GM18861 (cell line): ENCODE measurements at regions not wholly inside any gene's neighbourhood (a gene's known extent, or its start where the extent isn't known, plus 50 kb on each side); places are given as distances from the start of the nearest gene placed in this dataset.
A peak's percentile ranks its signal among the peaks of the same experiment; 100 is the strongest.

Experiments used
- ATAC-seq: cut with Tn5 transposase; IDR thresholded peaks from one replicate; pipeline ENCODE4 v1.9.1; 2021; ENCODE audit not compliant: unreplicated experiment

DNA sequence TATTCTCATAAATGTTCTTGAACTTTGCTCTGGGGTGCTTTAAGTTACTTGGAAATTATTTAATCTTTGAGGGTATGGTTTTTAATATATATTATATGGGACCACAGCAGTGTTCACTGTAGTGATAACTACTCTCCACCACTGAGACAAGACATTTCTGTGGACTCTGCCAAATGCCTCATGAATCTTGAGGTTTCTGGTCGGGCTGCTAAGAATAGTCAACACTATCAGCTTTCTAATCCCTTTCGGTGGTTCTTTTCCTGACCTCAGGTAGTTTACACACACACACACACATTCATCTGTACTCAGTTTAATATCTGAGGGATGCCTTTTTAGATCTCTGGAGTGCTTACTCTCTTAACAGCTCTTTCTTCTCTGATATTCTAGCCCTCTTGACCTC, 500.7 kb downstream of the MAFB start:
- ATAC-seq: no peak

DNA sequence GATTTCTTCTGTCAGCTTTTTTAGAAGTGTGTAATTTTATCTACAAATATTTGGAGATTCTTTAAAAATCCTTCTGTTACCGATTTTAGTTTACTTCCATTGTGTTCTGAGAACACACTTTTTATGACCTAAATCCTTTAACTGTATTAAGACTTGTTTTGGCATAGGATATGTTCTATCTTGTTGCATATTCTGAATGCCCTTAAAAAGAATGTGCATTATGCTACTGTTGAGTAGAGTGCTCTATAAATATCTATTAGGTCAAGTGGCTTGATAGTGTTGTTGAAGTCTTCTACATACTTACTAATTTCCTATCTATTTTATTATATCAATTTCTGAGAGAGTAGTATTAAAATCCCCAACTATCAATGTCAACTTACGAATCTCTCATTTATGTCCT, 502.2 kb downstream of the MAFB start:
- no peak for ATAC-seq

DNA sequence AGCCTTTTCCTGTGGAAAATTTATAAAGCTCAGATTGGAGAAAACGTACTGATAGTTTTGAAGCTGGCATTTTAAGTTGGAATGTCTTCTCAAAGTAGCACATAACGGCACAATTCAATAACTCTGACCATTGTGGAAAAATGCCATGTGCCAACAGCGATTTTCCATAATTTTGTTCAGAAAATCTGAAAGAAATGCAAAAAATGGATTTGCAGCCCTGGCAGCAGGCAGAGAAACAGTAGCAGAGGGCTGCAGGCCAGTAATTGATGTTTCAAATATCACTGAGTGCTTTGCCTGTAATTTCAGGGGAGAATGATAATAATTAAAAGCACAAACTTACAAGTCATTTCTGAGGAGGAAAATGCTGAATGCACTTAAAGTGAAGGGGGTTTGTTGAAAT, 507.4 kb downstream of the MAFB start:
- no peak for ATAC-seq

DNA sequence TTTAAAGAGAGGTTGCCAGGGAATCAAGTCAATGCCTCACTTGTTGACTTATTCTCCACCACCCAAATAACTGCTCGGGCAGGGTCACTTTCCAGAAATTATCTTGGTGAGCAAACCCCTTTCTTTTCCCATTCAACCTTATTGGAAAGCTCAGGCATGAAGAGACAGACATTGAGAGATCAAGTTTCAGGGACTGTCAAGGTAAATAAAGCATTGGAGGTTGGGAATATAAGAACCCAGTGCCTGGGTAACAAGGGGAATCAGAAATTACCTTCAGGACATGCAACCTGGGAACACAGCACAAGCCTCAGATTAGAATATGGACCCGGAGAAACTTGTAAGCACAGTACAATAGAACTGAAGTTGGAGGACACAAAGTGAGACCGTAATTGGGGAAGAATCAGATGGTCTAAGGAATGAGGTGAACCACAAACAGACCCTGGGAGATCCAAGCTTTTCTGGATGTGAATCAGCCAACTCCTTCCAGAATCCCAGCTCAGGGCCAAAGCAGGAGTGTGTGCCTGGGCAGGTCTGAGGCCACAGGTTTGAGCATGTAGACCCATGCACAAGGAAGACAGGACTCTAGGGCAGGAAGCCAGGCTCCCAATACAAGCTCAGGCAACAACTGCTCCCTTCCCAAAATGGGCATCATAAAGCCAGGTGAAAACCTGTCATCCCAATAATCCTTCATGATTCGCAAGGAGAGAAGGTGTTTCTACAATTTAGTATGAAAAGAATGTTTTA, 512.8 kb downstream of the MAFB start:
- no peak for ATAC-seq

- ATAC-seq: no peak
These were observed 513.7 kb downstream of the MAFB start for GRCh38 chr20:40175296-40175695.

- ATAC-seq: no peak
These were observed 515.2 kb downstream of the MAFB start for GRCh38 chr20:40173872-40174271.

GRCh38 chr20:40168981-40169620, 519.9 kb downstream of the MAFB start:
- ATAC-seq: no peak

DNA sequence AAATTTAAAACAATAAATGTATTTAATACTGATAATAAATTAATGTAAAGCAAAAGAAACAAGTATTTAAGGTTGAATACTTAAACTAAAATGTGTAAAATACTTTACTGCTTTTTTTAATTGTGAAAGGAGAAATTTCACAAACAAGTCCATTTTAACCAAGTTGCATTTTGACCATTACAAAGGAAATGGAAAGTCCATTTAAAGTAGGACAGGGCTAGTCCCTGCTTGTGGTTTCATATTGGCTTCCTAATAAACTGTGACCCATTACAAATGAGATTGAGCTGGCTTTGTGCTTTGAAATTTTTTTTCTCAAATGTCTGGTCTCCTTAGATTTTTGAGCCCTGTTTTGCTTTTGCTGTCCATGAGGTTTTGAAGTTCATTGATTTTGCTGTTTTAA, 527.6 kb downstream of the MAFB start:
- ATAC-seq: no peak

- ATAC-seq: peak; percentile 28
These were observed 528.9 kb downstream of the MAFB start for GRCh38 chr20:40160097-40160550.

DNA sequence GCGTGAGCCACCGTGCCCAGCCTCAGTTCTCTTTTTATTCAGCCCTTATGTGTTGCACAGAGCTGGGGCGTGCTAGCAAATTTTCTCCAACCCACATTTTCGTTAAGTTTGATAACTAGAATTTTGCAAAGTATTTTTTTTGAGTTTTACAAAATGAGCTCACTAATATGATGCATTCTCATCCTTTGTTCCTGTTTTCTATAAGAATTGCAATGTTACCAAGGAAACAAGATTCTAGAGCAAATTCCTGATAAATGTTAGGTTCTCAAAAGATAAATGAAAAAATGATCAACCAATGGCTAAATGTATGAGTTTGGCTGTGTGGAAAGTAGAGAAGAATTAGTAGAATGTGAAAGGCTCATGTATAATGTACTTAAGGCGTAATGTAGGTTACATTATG, 529.8 kb downstream of the MAFB start:
- ATAC-seq: no peak

DNA sequence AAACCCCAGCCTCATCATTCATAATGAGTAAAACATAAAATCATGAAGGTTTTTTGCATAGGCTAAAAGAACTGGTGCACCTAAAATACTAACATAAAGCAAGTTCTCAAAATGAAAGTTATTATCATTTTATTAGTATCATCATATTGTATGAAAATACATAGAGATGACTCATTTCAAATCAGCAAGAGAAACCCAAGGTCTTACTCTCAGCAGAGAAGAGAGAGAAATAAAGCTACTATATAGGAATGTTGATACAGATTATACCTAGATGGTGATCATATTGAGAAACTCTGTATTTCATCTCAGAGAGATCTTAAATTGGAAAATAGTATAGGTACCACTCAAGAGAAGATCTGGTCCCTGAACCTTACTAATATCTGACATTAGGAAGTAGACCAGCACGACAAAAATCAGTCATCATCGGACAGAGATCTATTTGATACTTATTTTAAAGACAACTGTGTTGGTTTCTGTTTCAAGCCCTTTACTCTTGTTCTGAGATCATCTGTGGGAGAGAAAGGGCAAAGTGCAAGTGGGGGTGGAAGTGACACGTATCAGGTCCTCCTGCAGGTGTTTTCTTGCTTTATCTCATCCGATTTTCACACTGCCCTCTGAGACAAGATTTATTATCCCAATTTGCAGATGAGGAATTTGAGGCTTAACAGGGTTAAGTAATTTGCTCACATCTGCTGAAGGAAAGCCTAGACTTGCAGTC, 532.3 kb downstream of the MAFB start:
- ATAC-seq: peak; percentile 90

DNA sequence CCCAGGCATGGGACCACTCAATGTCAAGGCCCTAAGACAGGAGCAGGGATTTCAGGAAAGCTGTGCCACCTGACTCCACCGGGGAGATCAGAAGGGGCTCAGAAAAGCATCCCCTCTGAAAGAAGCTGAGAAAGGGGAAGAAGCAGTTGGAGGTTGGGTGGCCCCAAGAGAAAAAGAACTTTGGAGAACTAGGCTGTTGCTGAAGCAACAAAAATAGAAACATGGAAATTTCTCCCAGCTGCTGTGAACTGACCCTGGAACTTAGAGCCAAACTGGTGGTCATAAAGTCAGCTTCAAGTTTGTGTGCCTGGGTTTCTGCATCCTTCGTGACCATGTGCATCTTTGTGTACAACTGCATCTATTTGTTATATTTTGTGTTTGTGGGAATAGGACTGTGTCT, 534.5 kb downstream of the MAFB start:
- ATAC-seq: no peak

GRCh38 chr20:40148886-40149285, 540.1 kb downstream of the MAFB start:
- no peak for ATAC-seq

- no peak for ATAC-seq
These were observed 543.0 kb downstream of the MAFB start for GRCh38 chr20:40146071-40146470.

GRCh38 chr20:40144581-40144980, 544.5 kb downstream of the MAFB start:
- ATAC-seq: no peak

DNA sequence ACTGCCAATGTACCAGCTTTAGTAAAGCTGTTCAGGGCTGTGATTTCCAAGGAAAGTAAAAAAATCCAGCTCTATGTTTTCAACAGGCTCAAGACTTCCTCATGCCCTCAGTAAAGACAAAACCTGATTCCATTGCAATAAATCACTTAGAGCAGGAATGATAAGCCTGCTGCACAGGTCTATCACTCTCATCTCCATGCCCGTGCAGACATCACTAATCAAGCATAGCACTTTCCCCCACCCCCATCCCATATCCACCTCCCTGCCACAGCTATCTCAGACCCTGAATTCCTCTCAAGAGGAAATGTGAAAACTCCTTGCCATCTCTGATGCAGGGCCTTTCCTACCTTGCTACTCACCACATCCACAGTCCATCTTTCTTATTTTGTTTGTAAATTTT, 554.9 kb downstream of the MAFB start:
- ATAC-seq: no peak

DNA sequence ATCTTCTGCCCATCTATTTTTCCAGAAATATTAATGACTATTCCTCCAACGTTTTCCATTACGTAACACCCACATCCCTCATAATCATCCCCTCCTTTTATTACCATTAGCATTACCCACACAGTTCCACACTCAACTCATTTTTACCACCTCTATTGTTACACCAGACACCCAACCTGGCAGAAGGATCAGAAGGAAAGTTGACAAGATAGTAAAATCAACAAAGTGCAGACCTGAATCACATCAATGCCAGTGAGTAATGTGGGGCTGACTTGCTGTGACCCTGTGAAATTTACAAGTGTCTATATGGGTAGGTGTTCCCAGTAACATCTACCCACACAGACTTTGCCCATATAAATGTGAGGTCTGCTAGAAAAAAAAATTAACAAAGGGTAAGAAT, 568.2 kb downstream of the MAFB start:
- ATAC-seq: no peak

GRCh38 chr20:40111282-40111681, 577.8 kb downstream of the MAFB start:
- no peak for ATAC-seq

DNA sequence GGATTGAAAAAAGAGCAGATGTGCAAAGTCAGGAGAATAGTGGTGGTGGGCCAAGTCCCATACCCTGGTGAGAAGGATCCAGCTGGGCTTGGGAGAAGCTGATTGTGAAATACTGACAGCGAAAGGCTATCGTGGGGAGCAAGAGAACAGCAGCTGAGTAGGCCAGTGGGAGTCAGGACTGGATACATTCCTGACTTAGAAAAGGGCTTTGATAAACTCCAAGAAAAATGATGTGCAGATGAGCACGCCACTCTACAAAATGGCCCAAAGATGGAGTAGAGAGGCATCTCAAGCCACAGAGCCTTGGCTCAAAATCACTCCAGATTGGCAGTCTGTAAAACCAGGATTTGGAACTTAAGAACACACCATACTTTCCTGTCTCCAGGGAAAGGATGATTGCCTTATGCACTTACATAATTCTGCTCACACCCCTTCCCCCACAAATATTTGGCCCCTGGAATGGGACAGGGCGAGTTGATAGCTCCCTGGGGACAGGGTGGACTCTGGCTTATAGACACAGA, 578.7 kb downstream of the MAFB start:
- ATAC-seq: no peak

DNA sequence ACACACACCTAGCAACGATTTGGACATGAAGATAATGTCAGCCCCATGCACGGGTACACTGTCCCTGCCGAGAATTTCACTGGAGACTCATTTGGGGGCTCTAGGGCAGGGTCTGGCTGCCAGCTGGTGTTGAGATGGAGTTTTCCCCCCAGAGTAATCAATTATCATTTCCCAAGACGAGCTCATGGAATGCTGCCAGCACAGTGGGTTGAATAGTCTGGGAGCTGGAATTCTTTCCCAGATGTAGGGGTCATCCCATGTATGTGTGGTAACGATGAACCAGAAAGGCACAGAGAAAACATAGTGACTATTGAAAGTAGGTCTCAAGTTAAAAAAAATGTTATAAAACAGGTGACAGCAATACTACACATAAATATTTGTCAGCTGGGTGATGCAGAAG, 579.9 kb downstream of the MAFB start:
- no peak for ATAC-seq

GRCh38 chr20:40108321-40108720, 580.7 kb downstream of the MAFB start:
- no peak for ATAC-seq

GRCh38 chr20:40104959-40105358, 584.1 kb downstream of the MAFB start:
- ATAC-seq: no peak
